ENCODE measurements at regions not wholly inside any gene's neighbourhood (a gene's known extent, or its start where the extent isn't known, plus 50 kb on each side); places are given as distances from the start of the nearest gene placed in this dataset.
"Not testable (repeated sequence)": the region's sequence is repeated elsewhere in the genome, so short reads cannot be mapped to it uniquely, and the experiment has no call there.

DNA sequence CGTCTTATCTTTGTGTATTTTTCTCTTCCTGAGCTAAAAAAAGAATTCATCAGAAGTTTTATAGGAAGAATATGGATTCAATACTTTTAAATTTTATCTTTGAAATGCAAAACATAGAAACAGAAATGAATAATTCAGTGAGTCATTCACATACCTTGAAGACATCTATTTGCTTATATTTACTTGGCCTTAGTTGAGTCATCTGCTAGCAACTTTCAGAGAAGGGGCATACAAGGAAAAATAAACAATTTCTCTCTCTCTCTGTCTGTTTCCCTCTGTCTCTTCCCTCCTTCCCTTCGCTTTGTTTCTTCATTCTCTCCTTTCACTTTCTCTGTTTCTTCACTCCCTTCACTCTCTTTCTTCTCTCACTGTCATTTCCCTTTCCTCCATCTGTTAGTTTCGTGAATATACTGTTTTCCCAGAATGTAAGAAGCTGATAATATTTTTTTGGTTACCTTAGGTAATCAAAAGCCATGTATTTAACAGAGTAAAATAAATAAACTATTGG, 477.2 kb downstream of the BRINP3 start:
- DNase-seq (ENCODE audit: low spot score), result no peak

DNA sequence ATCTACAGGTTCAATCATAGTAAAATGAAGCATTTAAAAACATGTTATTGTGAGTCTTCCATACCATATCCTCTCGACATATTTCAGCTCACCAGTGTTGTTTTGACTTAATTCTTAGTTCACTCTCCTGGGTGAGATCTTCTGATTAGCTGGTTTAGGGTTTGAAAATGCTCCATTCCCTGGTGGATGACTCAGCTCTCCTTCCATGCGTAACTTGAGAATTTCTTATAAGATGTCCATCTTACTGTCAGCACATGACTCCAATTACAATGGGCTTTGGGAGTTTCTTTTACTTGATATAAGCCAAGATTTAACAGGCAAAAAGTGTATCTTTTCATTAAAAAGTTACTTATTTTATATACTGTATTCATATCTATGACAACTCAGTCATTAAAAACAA, 476.5 kb downstream of the BRINP3 start:
- no peak for DNase-seq (ENCODE audit: low spot score)

- DNase-seq (ENCODE audit: low spot score), result no peak
These were observed 474.3 kb downstream of the BRINP3 start for GRCh38 chr1:190003376-190003775.

DNA sequence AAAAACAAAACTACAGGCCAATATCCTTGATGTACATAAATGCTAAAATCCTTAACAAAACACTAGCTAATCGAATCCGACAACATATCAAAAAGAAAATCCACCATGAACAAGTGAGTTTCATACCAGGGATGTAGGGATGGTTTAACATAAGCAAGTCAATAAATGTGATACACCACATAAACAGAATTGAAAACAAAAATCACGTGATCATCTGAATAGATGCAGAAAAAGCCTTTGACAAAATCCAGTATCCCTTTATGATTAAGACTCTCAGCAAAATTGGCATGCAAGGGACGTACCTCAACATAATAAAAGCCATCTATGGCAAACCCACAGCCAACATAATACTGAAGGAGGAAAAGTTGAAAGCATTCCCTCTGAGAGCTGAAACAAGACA, 466.1 kb downstream of the BRINP3 start:
- no peak for DNase-seq (ENCODE audit: low spot score)

- not testable (repeated sequence) for DNase-seq (ENCODE audit: low spot score)
These were observed 458.5 kb downstream of the BRINP3 start for GRCh38 chr1:190019151-190019550.

- DNase-seq (ENCODE audit: low spot score), result no peak
These were observed 457.9 kb downstream of the BRINP3 start for GRCh38 chr1:190019717-190020116.

GRCh38 chr1:190022709-190023108, 455.0 kb downstream of the BRINP3 start:
- no peak for DNase-seq (ENCODE audit: low spot score)

DNA sequence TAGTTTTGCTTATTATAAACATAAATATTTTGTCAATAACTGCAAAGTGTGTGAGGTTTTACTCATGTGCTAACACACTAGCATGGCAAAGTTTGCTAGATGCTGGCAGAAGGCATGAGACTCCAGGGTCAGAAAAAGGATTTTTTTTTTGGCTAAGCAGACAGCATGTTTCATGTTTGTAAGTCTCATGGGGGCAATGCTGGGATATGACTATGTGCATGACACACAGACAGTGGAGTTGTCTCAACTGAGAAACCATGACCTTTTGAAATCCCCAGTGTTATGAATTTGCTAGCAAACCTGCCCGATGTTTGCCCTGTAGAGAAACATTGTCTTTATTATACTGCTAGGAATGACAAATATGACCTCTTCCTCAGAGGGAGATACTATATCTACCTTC, 448.2 kb downstream of the BRINP3 start:
- DNase-seq (ENCODE audit: low spot score), result no peak

GRCh38 chr1:190043655-190044054, 434.0 kb downstream of the BRINP3 start:
- DNase-seq (ENCODE audit: low spot score), result no peak

DNA sequence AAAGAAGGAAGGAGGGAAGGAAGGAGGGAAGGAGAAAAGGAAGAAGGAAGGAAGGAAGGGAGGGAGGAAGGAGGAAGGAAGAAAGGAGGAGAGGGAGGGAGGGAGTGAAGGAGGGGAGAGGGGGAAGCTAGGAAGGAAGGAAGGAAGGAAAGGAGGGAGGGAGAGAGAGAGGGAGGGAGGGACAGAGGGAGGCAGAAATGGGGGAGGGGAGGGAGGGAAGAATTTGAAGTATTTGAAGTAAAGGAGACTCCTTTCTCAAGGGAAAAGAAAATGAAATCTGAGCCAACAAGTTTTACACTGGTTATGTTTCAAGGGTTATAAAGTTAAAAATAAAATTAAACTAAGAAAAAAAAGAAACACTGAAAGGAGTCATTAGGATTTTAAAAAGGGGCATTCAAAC, 431.4 kb downstream of the BRINP3 start:
- DNase-seq (ENCODE audit: low spot score), result no peak
